Mesenchymal stem cell (in vitro differentiated cells and primary cell): ENCODE measurements at regions not wholly inside any gene's neighbourhood (a gene's known extent, or its start where the extent isn't known, plus 50 kb on each side); places are given as distances from the start of the nearest gene placed in this dataset.

ENCODE experiments used
- DNase-seq: peaks from one replicate; pipeline ENCODE4 v3.0.0-alpha.2; 2013
- H2AFZ ChIP-seq: one replicate; pipeline ENCODE4 v1.6.1; 2013; ENCODE audit warnings: low read depth, mild to moderate bottlenecking, control low read depth, inconsistent platforms, low read length, moderate library complexity
- H2AK5ac ChIP-seq: 2 replicates; pipeline ENCODE4 v1.6.1; 2013; ENCODE audit warnings: low read length, moderate library complexity, mild to moderate bottlenecking, inconsistent platforms; ENCODE audit not compliant: severe bottlenecking
- H2BK120ac ChIP-seq: one replicate; pipeline ENCODE4 v1.6.1; 2013; ENCODE audit warnings: low read depth, mild to moderate bottlenecking, inconsistent platforms, low read length, moderate library complexity
- H2BK12ac ChIP-seq, 2 experiments: one replicate each; pipeline ENCODE4 v1.6.1; 2013; ENCODE audit warnings: inconsistent platforms in 2 of 2, low read length in 2 of 2, mild to moderate bottlenecking in 2 of 2, moderate library complexity in 2 of 2, control low read depth in 1 of 2
- H2BK15ac ChIP-seq: one replicate; pipeline ENCODE4 v1.6.1; 2013; ENCODE audit warnings: mild to moderate bottlenecking, low read depth, inconsistent platforms; ENCODE audit not compliant: poor library complexity, severe bottlenecking
- H2BK5ac ChIP-seq: 2 replicates; pipeline ENCODE4 v1.6.1; 2013; ENCODE audit warnings: low read depth, mild to moderate bottlenecking, low read length, control low read depth, inconsistent platforms; ENCODE audit not compliant: poor library complexity, severe bottlenecking
- H3K14ac ChIP-seq, 2 experiments: one replicate each; pipeline ENCODE4 v1.6.1; 2013; ENCODE audit warnings: inconsistent platforms in 2 of 2, low read length in 2 of 2, control low read depth in 1 of 2, mild to moderate bottlenecking in 1 of 2, moderate library complexity in 1 of 2
- H3K18ac ChIP-seq, 2 experiments: one replicate each; pipeline ENCODE4 v1.6.1; 2013; ENCODE audit warnings: inconsistent platforms in 2 of 2, low read length in 2 of 2, control low read depth in 1 of 2, low read depth in 1 of 2, mild to moderate bottlenecking in 1 of 2
- H3K23ac ChIP-seq, 2 experiments: one replicate each; pipeline ENCODE4 v1.6.1; 2013; ENCODE audit warnings: inconsistent platforms in 2 of 2, low read length in 2 of 2, mild to moderate bottlenecking in 2 of 2, moderate library complexity in 2 of 2, control low read depth in 1 of 2
- H3K27ac ChIP-seq: 2 replicates; pipeline ENCODE4 v1.5.1; 2013; ENCODE audit warnings: mild to moderate bottlenecking, moderate library complexity, low read length, control low read depth, inconsistent platforms; ENCODE audit not compliant: poor library complexity, severe bottlenecking
- H3K27me3 ChIP-seq, 2 experiments: 2 replicates each; pipeline versions ENCODE4 v1.6.1 to v1.7.0; 2013; ENCODE audit warnings: low read length in 2 of 2, mild to moderate bottlenecking in 2 of 2, moderate library complexity in 2 of 2, control low read depth in 1 of 2, inconsistent platforms in 1 of 2; ENCODE audit not compliant: control insufficient read depth in 1 of 2, insufficient read depth in 1 of 2
- H3K36me3 ChIP-seq, 2 experiments: 2 replicates each; pipeline versions ENCODE4 v1.6.1 to v1.7.0; 2013; ENCODE audit warnings: low read length in 2 of 2, control low read depth in 1 of 2, inconsistent platforms in 1 of 2, low read depth in 1 of 2, mild to moderate bottlenecking in 1 of 2; ENCODE audit not compliant: insufficient read depth in 2 of 2, control insufficient read depth in 1 of 2
- H3K4ac ChIP-seq, 2 experiments: one replicate each; pipeline ENCODE4 v1.6.1; 2013; ENCODE audit warnings: inconsistent platforms in 2 of 2, low read length in 2 of 2, mild to moderate bottlenecking in 2 of 2, moderate library complexity in 2 of 2, control low read depth in 1 of 2, low read depth in 1 of 2
- H3K4me1 ChIP-seq: 2 replicates; pipeline ENCODE4 v1.6.1; 2013; ENCODE audit warnings: low read depth, low read length, control low read depth; ENCODE audit not compliant: control insufficient read depth, insufficient read depth
- H3K4me2 ChIP-seq: 2 replicates; pipeline ENCODE4 v1.6.1; 2013; ENCODE audit warnings: low read length, mild to moderate bottlenecking, inconsistent platforms; ENCODE audit not compliant: poor library complexity, severe bottlenecking
- H3K4me3 ChIP-seq, 2 experiments: 2 replicates each; pipeline versions ENCODE4 v1.5.1 to v1.7.0; 2013; ENCODE audit warnings: low read length in 2 of 2, mild to moderate bottlenecking in 2 of 2, control low read depth in 1 of 2, low read depth in 1 of 2; ENCODE audit not compliant: insufficient read depth in 1 of 2
- H3K79me1 ChIP-seq: replicated peaks from 2 replicates; pipeline ENCODE4 v1.6.1; 2013; ENCODE audit warnings: mild to moderate bottlenecking, control low read depth, low read length, inconsistent platforms; ENCODE audit not compliant: poor library complexity, severe bottlenecking
- H3K9ac ChIP-seq: 2 replicates; pipeline ENCODE4 v1.7.0; 2013; ENCODE audit warnings: mild to moderate bottlenecking, low read length, moderate library complexity
- H3K9me3 ChIP-seq: 2 replicates; pipeline ENCODE4 v1.7.0; 2013; ENCODE audit warnings: mild to moderate bottlenecking, low read length; ENCODE audit not compliant: control insufficient read depth
- H4K8ac ChIP-seq: one replicate; pipeline ENCODE4 v1.6.1; 2013; ENCODE audit warnings: inconsistent platforms, mild to moderate bottlenecking, low read length, moderate library complexity
- H4K91ac ChIP-seq: one replicate; pipeline ENCODE4 v1.6.1; 2013; ENCODE audit warnings: mild to moderate bottlenecking, low read length, inconsistent platforms
- WGBS: methylation state at CpG from one replicate; pipeline ENCODE4 v1.1.7; 2013; ENCODE audit warnings: mixed read lengths; 5-methylcytosine and 5-hydroxymethylcytosine counted together

- peak overlapping the region in 1 of 2 experiments; percentile 21 for H3K18ac ChIP-seq
- H3K27me3 ChIP-seq: no peaks in the 10 kb centered on the region
- peak overlapping the region; percentile 62 for H3K9ac ChIP-seq
- peak overlapping the region in 1 of 2 experiments; percentile 41 for H3K4ac ChIP-seq
- H3K4me2 ChIP-seq: no peak overlapping the region
- H3K14ac ChIP-seq: no peak overlapping the region
- H2AK5ac ChIP-seq: no peak overlapping the region
- H4K8ac ChIP-seq: no peak overlapping the region
- no peak overlapping the region for H3K23ac ChIP-seq
- H2AFZ ChIP-seq: no peak overlapping the region
- H2BK5ac ChIP-seq: no peak overlapping the region
- no peaks in the 10 kb centered on the region for H3K79me1 ChIP-seq
- no peak overlapping the region for H4K91ac ChIP-seq
- no peak overlapping the region for H2BK12ac ChIP-seq
- H3K36me3 ChIP-seq: no peaks in the 10 kb centered on the region
- no peak overlapping the region for H2BK15ac ChIP-seq
- H3K9me3 ChIP-seq: peaks cover 25% of the 10 kb centered on the region
- WGBS: 0% methylated on average over 1 of the region's 1 CpG
- no peak overlapping the region for H3K4me3 ChIP-seq
- peak; percentile 44 for DNase-seq
- peak overlapping the region; percentile 54 for H3K27ac ChIP-seq
- no peaks in the 10 kb centered on the region for H3K4me1 ChIP-seq
- peak overlapping the region; percentile 34 for H2BK120ac ChIP-seq
Observed at GRCh38 chr2:150663143-150663542, 175.7 kb upstream of the RND3 start.

GRCh38 chr2:150656002-150656401, 168.5 kb upstream of the RND3 start:
- no peak overlapping the region for H3K4me3 ChIP-seq
- H2AK5ac ChIP-seq: no peak overlapping the region
- no peak overlapping the region for H3K4ac ChIP-seq
- DNase-seq: no peak
- no peak overlapping the region for H4K91ac ChIP-seq
- WGBS: 100% methylated on average over 2 of the region's 2 CpGs
- H3K23ac ChIP-seq: no peak overlapping the region
- no peaks in the 10 kb centered on the region for H3K79me1 ChIP-seq
- H3K27me3 ChIP-seq: no peaks in the 10 kb centered on the region
- no peak overlapping the region for H2BK12ac ChIP-seq
- no peak overlapping the region for H2BK120ac ChIP-seq
- no peak overlapping the region for H3K4me2 ChIP-seq
- H4K8ac ChIP-seq: no peak overlapping the region
- no peak overlapping the region for H3K18ac ChIP-seq
- H3K9ac ChIP-seq: no peak overlapping the region
- no peak overlapping the region for H2AFZ ChIP-seq
- H3K27ac ChIP-seq: no peak overlapping the region
- H3K4me1 ChIP-seq: no peaks in the 10 kb centered on the region
- peaks cover 20% of the 10 kb centered on the region for H3K9me3 ChIP-seq
- H3K36me3 ChIP-seq: no peaks in the 10 kb centered on the region
- H2BK5ac ChIP-seq: no peak overlapping the region
- H3K14ac ChIP-seq: no peak overlapping the region
- no peak overlapping the region for H2BK15ac ChIP-seq

DNA sequence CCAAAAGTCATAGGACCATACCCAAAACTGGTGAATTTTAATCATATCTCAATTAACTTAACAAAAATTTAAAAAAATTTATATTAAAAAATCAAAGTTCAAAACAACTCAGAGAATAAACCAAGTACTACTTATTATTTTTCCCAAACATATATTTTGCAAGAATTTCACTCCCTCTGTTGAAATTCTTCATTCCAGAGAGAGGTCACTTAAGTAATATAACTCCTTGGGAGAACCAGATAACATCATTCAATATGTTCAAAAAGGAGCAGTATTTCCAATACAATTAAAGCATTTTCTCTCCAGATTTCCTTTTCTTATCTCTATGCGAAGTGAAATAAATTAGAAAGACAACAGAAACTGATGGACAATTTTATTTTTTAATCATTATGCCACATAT, 165.9 kb upstream of the RND3 start:
- no peak overlapping the region for H2AFZ ChIP-seq
- no peak overlapping the region for H3K9ac ChIP-seq
- no peak overlapping the region for H2BK12ac ChIP-seq
- H3K27ac ChIP-seq: no peak overlapping the region
- H3K4me2 ChIP-seq: no peak overlapping the region
- no peaks in the 10 kb centered on the region for H3K27me3 ChIP-seq
- no peak overlapping the region for H2BK5ac ChIP-seq
- H3K4me1 ChIP-seq: no peaks in the 10 kb centered on the region
- H3K4me3 ChIP-seq: no peak overlapping the region
- H4K8ac ChIP-seq: no peak overlapping the region
- DNase-seq: no peak
- H3K4ac ChIP-seq: no peak overlapping the region
- H3K14ac ChIP-seq: no peak overlapping the region
- no peak overlapping the region for H4K91ac ChIP-seq
- H2BK15ac ChIP-seq: no peak overlapping the region
- 90% methylated on average over 1 of the region's 1 CpG for WGBS
- H3K79me1 ChIP-seq: no peaks in the 10 kb centered on the region
- no peak overlapping the region for H3K18ac ChIP-seq
- no peak overlapping the region for H2AK5ac ChIP-seq
- H2BK120ac ChIP-seq: no peak overlapping the region
- H3K9me3 ChIP-seq: peaks cover 8% of the 10 kb centered on the region
- H3K23ac ChIP-seq: no peak overlapping the region
- H3K36me3 ChIP-seq: no peaks in the 10 kb centered on the region

DNA sequence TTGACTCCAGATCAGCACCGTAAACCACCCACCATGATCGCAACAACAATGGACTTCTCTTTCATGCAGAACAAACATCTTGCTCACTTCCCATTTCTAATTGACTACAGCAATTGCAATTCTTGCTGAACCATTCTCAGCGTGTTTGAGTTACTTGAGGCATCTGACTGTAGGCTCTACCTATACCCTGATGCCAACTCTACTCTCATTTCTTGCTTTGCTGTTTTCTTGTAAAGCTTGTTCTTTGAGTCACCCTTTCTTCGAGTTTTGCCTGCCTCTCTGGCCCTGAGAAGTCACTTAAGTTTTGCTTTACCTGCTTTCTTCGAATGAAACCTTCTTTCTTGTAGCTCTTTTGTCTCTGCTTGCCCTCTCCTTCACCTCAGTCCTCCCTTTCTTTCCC, 160.5 kb upstream of the RND3 start:
- no peak overlapping the region for H3K18ac ChIP-seq
- no peak overlapping the region for H3K4me2 ChIP-seq
- no peak overlapping the region for H3K14ac ChIP-seq
- H2BK5ac ChIP-seq: no peak overlapping the region
- no peak overlapping the region for H3K23ac ChIP-seq
- H2AK5ac ChIP-seq: no peak overlapping the region
- H3K4me1 ChIP-seq: no peaks in the 10 kb centered on the region
- H2AFZ ChIP-seq: no peak overlapping the region
- no peak overlapping the region for H3K9ac ChIP-seq
- no peak overlapping the region for H2BK15ac ChIP-seq
- no peaks in the 10 kb centered on the region for H3K9me3 ChIP-seq
- no peak overlapping the region for H4K8ac ChIP-seq
- H3K4ac ChIP-seq: no peak overlapping the region
- no peaks in the 10 kb centered on the region for H3K27me3 ChIP-seq
- no peaks in the 10 kb centered on the region for H3K79me1 ChIP-seq
- H4K91ac ChIP-seq: no peak overlapping the region
- 81% methylated on average over 5 of the region's 5 CpGs for WGBS
- H2BK120ac ChIP-seq: no peak overlapping the region
- H3K4me3 ChIP-seq: no peak overlapping the region
- H3K27ac ChIP-seq: no peak overlapping the region
- no peak for DNase-seq
- no peak overlapping the region for H2BK12ac ChIP-seq
- H3K36me3 ChIP-seq: no peaks in the 10 kb centered on the region
